Naive thymus-derived CD8-positive, alpha-beta T cell (primary cell): ENCODE measurements at regions not wholly inside any gene's neighbourhood (a gene's known extent, or its start where the extent isn't known, plus 50 kb on each side); places are given as distances from the start of the nearest gene placed in this dataset.

Source experiments
- ATAC-seq, 2 donors: fragments of 150-1000 bp; cut with Tn5 transposase in 1 of 2; sonication (Bioruptor Pico), chemical (Tn5 transposase) in 1 of 2; 1 replicate in 1 of 2; 2 replicates in 1 of 2; pipeline ENCODE4 v1.10.0; 2021; ENCODE audit warnings: mild to moderate bottlenecking in 2 of 2, moderate library complexity in 2 of 2
- POLR2A ChIA-PET: fragments of 350-600 bp; sonication (Branson Sonifier 250); formaldehyde crosslinking; loops from one replicate; lab custom pipeline; 2021; ENCODE audit warnings: antibody characterized with exemption; lab: Charles Lee
- DNase-seq, 10 donors: peaks; one replicate each; pipeline versions ENCODE4 v3.0.0 to v3.0.0-alpha.2; 2020 to 2022
- H3K27ac Mint-ChIP-seq, 10 donors: one replicate each; pipeline ENCODE4 v1.8.0; 2020 to 2022; ENCODE audit warnings: mild to moderate bottlenecking in 10 of 10, mixed read lengths in 10 of 10, moderate library complexity in 4 of 10, inconsistent platforms in 1 of 10
- H3K27me3 Mint-ChIP-seq, 5 donors: one replicate each; pipeline ENCODE4 v1.8.0; 2021 to 2022; ENCODE audit warnings: mixed read lengths in 5 of 5
- H3K36me3 Mint-ChIP-seq, 3 donors: one replicate each; pipeline ENCODE4 v1.8.0; 2020 to 2022; ENCODE audit warnings: mixed read lengths in 3 of 3, mild to moderate bottlenecking in 2 of 3, inconsistent platforms in 1 of 3
- H3K4me1 Mint-ChIP-seq, 4 donors: one replicate each; pipeline ENCODE4 v1.8.0; 2021 to 2022; ENCODE audit warnings: mixed read lengths in 4 of 4
- H3K4me3 Mint-ChIP-seq, 10 donors: one replicate each; pipeline ENCODE4 v1.8.0; 2020 to 2022; ENCODE audit warnings: mild to moderate bottlenecking in 10 of 10, mixed read lengths in 10 of 10, moderate library complexity in 6 of 10, inconsistent platforms in 1 of 10
- H3K9me3 Mint-ChIP-seq, 9 donors: one replicate each; pipeline ENCODE4 v1.8.0; 2020 to 2022; ENCODE audit warnings: mixed read lengths in 9 of 9, mild to moderate bottlenecking in 3 of 9, inconsistent platforms in 1 of 9, moderate library complexity in 1 of 9

GRCh38 chr5:156259618-156260017, 67.3 kb upstream of the SGCD start:
- peaks cover 2 to 15% (median 7%) of the 10 kb centered on the region in 5 donors for H3K27me3 Mint-ChIP-seq
- H3K4me3 Mint-ChIP-seq = no peak overlapping the region

GRCh38 chr5:156261275-156261939, 65.6 kb upstream of the SGCD start:
- Mint-ChIP-seq H3K36me3 (no peaks in the 10 kb centered on the region), H3K27me3 (peaks cover 0 to 15% (median 9%) of the 10 kb centered on the region in 5 donors), H3K4me1 (no peaks in the 10 kb centered on the region), H3K4me3 (no peak overlapping the region), H3K27ac (no peak overlapping the region), H3K9me3 (peaks cover 0 to 5% (median 0%) of the 10 kb centered on the region in 9 donors)
- ATAC-seq (no peak), DNase-seq (no peak)
- POLR2A ChIA-PET = no interaction called here

More at GRCh38 chr5:156259618-156260017, 67.3 kb upstream of the SGCD start:
- no peak for DNase-seq
- Mint-ChIP-seq H3K36me3 (no peaks in the 10 kb centered on the region), H3K9me3 (peaks cover 0 to 5% (median 0%) of the 10 kb centered on the region in 9 donors), H3K4me1 (no peaks in the 10 kb centered on the region), H3K27ac (no peak overlapping the region)
- no peak for ATAC-seq
- POLR2A ChIA-PET = no interaction called here

GRCh38 chr5:156271569-156271968, 55.4 kb upstream of the SGCD start:
- Mint-ChIP-seq H3K9me3 (peaks cover 0 to 19% (median 9%) of the 10 kb centered on the region in 9 donors), H3K36me3 (peaks cover 0 to 6% (median 2%) of the 10 kb centered on the region in 3 donors), H3K27me3 (peaks cover 0 to 3% (median 0%) of the 10 kb centered on the region in 5 donors), H3K4me1 (no peaks in the 10 kb centered on the region), H3K27ac (no peak overlapping the region), H3K4me3 (no peak overlapping the region)
- POLR2A ChIA-PET = no interaction called here
- DNase-seq = no peak
- no peak for ATAC-seq

GRCh38 chr5:156272139-156272538, 54.8 kb upstream of the SGCD start:
- ATAC-seq (no peak), DNase-seq (no peak)
- no peak overlapping the region for H3K4me3 Mint-ChIP-seq
- H3K9me3 Mint-ChIP-seq = peaks cover 0 to 19% (median 9%) of the 10 kb centered on the region in 9 donors
- H3K27me3 Mint-ChIP-seq = peaks cover 0 to 3% (median under 1%) of the 10 kb centered on the region in 5 donors
- peaks cover 0 to 6% (median 2%) of the 10 kb centered on the region in 3 donors for H3K36me3 Mint-ChIP-seq
- POLR2A ChIA-PET = no interaction called here
- H3K27ac Mint-ChIP-seq = no peak overlapping the region
- no peaks in the 10 kb centered on the region for H3K4me1 Mint-ChIP-seq

GRCh38 chr5:156273325-156273724, 53.6 kb upstream of the SGCD start:
- Mint-ChIP-seq H3K36me3 (peaks cover 0 to 6% (median 2%) of the 10 kb centered on the region in 3 donors), H3K27me3 (peaks cover 0 to 11% (median 4%) of the 10 kb centered on the region in 5 donors), H3K4me1 (no peaks in the 10 kb centered on the region), H3K4me3 (no peak overlapping the region), H3K9me3 (peaks cover 0 to 16% (median 9%) of the 10 kb centered on the region in 9 donors), H3K27ac (no peak overlapping the region)
- POLR2A ChIA-PET = no interaction called here
- DNase-seq = no peak
- no peak for ATAC-seq

- Mint-ChIP-seq H3K4me3 (no peak overlapping the region), H3K36me3 (peaks cover 0 to 6% (median 0%) of the 10 kb centered on the region in 3 donors), H3K27me3 (peaks cover 0 to 11% (median 4%) of the 10 kb centered on the region in 5 donors), H3K4me1 (no peaks in the 10 kb centered on the region), H3K27ac (no peak overlapping the region), H3K9me3 (peaks cover 0 to 11% (median 7%) of the 10 kb centered on the region in 9 donors)
- ATAC-seq (no peak), DNase-seq (no peak)
- POLR2A ChIA-PET = no interaction called here
Observed at GRCh38 chr5:156274453-156274852, 52.5 kb upstream of the SGCD start.
